DMS 273 (cell line): ENCODE measurements at regions not wholly inside any gene's neighbourhood (a gene's known extent, or its start where the extent isn't known, plus 50 kb on each side); places are given as distances from the start of the nearest gene placed in this dataset.
"Not testable (repeated sequence)": the region's sequence is repeated elsewhere in the genome, so short reads cannot be mapped to it uniquely, and the experiment has no call there.

Experiments used
- DNase-seq: peaks from one replicate; lab custom pipeline; 2025; ENCODE audit not compliant: unreplicated experiment; lab: John Stamatoyannopoulos, UW

DNA sequence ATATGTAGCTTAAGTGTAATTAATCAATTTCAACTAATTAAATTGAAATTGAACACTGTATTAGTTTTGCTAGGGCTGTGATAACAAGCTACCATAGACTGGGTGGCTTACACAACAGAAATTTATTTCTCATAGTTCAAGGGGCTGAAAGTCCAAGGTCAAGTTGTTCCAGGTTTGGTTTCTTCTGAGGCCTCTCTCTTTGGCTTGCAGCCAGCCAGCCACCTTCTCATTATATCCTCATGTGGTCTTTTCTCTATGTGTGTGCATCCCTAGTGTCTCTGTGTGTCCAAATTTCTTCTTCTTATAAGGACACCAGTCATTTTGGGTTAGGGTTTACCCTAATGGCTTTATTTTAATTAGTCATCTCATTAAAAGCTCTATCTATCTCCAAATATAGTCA is 611.7 kb downstream of the UTRN start:
- DNase-seq, result no peak

DNA sequence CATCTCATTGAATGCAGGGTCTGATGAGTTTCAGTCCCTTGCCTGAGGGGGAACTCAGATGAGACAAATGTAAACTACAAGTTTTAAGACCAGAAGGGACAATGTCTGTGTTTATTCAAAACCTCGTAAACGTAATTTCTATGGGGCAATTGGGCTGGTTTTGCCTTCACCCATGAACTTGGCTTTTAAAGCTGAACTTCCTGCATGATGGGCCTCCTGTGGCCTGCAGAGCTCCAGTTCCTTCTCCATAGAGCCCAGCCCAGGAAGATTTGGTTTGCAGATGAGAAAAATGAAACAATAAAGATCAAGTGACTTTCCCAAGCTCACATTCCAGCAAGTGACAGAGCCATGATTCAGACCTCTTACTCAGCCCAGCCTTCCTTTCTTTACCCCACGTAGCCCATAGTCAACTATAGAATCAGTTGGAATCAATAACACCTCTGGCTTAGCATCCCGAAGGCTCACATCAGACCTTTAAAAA is 612.3 kb downstream of the UTRN start:
- DNase-seq, result no peak

DNA sequence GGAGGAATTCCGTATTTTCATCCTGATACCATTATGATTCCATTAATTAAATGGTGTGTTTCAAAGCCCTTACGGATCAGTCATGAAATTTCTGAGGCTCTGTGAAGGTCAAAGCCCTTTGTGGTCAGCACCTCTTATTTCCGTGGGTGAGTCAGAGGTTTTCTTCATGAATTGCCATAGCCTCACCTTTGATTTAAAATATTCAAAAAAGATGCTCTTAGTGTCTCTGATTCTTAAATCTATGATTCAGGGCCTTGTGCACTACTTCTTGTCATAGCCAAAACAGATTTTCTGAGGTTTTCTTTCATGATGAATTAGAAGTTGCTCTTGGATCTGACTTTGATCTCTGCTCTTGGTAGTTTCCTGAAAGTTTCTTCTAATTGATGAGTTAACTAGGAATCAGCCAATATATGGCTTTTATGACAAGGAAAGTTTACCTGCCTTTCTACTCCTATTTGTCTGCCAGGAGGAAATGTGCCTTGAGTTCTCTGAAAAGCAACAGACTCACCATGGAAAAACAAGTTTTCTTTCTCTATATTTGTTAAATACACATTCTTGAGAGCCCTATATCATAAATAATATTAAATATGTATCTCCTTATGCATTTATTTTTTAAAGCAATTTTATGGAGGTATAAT is 613.0 kb downstream of the UTRN start:
- DNase-seq, result no peak

DNA sequence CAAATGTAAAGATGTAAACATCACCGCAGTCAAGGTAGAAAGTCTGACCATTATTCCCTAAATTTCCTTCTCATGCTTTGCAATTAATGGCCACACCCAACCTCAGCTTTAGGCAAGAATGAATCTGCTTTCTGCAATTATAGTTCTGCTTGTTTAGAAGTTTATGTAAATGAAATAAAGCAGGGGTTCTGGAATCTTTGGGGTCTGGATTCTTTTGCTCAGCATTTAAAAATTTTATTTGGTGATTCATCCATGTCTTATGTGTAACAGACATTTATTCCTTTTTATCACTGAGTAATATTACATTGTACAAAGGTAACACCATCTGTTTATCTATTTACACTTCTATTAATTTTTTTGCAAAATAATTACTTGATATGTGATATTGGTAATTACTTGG is 613.6 kb downstream of the UTRN start:
- DNase-seq, result no peak

DNA sequence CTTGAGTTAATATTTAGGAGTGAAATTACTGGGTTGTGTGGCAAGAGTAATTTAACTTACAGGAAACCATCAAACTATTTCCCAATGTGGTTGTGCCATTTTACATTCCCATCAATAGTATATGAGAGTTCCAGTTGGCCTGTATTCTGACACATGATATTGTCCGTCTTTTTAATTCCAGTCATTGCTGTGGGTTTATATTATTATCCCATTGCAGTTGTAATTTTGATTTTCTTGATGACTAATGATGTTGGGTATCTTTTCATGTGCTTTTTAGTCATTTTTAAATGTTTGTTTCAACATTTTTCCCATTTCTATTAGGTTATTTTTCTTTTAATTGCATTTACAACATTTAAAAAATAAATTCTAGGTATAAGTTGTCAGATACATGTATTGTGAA is 614.0 kb downstream of the UTRN start:
- DNase-seq, result no peak

DNA sequence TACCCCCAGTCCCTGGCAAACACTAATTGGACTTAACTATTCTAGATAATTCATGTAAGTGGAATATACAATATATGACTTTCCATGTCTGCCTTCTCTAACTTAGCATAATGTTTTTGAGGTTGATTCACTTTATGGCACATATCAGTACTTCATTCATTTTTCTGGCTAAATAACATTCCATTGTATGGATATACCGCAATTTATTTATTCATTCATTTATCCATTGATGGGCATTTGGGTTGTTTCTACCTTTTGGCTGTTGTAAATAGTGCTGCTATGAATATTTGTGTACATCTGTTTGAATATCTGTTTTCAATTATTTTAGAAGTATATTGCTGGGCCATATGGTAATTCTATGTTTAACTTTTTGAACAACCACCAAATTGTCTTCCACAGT is 616.3 kb downstream of the UTRN start:
- no peak for DNase-seq

DNA sequence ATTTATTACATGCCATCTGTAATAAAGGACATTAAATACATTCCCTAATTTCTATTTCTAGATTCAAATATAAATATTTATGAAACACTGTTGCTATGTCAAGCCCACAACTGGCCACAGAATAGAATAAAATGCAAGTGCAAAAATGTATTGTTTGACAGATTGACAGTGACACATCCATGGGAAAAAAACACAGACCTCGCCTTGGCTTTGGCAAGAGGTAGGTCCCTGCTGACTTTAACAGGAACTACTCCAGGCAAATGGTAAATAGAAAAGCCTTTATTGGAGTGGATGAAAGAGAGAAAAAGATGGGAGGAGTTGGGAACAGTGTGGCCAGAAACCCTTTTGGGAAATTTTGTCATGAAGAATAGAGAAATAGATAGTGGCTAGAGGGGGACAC is 622.9 kb downstream of the UTRN start:
- DNase-seq, result no peak

DNA sequence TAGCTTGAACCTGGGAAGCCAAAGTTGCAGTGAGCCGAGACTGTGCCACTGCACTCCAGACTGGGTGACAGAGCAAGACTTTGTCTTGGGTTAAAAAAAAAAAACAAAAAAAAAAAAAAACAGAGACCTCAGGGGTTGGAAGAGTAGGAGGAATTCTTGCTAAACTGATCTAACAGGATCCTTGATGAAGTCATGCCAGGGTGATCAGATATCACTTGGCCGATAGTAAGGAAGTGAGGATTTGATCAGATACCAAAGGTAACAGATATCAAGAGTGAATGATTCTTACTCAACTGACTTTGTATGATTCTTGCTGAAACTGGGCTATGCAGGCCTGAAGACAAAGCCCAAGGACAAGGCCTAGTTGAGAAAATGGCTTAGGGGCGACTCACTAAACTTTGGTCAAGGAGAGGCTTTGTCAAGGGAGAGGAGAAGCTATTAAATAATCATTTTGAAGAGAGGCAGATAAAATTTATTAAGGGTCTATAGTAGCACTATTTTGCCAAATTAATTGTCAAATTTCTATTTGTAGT is 624.7 kb downstream of the UTRN start:
- DNase-seq, result no peak

DNA sequence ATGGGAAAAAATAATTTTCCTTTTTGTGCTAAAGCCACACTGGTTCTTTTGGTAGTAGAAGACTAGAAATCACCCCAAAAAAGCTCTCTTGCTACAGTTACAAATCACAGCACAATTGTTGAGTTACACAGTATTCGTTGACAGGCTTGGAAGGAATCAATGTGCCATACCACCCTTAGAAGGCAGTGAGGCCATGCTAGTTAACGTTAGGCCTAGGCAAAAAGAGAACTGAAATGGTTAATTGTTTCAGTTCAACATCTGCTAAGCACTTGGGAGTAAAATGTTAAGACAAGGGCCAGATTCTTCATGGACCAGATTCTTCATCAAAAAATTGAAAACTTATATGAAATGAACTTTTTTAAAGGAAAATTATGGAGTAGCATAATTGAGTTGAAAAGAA is 626.2 kb downstream of the UTRN start:
- no peak for DNase-seq

DNA sequence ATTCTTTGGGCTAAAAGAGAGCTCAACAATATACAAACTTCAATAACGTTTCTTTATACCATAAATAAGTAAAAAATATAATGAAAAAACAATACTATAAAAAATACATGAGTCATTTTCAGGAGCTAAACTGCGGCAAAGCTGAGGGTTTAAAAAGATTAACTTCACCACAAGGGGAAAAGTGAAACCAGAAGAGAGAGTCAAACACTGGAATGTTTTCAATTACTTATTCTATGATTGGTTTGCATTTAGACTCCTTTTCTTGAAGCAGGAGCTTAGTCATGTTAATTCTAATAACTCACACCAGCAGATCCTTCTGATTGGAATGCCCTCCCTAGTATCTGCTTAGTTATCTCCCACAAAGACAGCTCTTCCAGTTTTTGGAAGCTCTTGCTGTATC is 627.3 kb downstream of the UTRN start:
- DNase-seq, result no peak

DNA sequence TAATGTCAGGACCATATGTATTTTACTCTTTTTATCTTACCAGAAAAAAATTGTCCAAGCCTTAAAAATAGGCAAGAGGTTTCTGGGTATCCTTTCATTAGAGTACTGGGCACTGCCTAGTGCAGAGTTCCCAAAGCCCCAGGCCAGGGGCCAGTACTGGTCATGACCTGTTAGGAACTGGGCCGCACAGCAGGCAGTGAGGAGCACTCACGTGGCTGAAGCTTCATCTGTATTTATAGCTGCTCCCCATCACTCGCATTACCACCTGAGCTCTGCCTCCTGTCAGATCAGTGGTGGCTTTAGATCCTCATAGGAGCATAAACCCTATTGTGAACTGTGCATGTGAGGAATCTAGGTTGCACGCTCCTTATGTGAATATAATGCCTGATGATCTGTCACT is 632.9 kb downstream of the UTRN start:
- DNase-seq, result no peak

DNA sequence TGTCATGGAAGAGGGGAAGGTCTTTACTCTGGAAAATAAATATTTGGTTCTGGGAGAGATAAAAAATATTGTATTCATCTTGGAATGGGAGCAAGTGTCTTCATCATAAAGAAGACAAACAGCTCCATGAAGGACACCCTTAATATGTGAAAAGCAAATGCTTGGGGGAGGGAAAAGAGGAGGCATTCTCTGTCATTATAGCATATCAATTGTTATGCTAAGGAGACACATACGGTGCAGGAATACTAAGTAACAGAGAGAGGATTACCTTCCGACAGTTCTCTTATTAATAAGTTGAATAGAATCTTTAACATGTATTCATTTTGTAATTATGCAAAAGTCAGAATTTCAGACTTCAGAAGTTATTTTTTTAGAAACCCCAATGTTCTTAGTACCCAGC is 634.4 kb downstream of the UTRN start:
- no peak for DNase-seq

DNA sequence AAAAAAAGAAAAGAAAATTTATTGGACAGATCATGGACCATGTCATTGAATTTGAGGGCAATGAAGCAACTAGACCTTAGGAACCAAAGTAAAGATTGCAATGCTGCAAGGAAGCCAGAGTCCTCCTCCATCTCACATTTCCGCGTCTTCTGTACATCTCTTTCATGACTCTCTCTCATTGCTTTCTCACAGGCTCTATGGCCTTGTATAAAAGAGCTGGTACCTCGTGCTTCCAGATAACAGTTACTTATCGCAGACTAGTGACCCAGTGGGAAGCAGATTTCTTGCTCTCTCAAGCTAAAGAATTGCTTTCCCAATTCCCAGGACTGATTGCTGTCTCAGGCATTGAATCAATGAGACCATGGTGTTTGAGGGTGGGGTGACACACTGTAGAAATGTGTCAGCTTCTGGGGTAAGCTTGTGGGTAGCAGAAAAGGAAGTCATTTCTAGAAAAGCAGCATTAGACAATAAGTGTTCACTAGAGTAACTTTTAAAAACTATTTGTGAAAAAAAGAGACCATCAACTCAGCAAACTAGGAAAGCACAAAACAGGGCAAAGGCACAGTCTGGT is 635.3 kb downstream of the UTRN start:
- DNase-seq, result no peak

DNA sequence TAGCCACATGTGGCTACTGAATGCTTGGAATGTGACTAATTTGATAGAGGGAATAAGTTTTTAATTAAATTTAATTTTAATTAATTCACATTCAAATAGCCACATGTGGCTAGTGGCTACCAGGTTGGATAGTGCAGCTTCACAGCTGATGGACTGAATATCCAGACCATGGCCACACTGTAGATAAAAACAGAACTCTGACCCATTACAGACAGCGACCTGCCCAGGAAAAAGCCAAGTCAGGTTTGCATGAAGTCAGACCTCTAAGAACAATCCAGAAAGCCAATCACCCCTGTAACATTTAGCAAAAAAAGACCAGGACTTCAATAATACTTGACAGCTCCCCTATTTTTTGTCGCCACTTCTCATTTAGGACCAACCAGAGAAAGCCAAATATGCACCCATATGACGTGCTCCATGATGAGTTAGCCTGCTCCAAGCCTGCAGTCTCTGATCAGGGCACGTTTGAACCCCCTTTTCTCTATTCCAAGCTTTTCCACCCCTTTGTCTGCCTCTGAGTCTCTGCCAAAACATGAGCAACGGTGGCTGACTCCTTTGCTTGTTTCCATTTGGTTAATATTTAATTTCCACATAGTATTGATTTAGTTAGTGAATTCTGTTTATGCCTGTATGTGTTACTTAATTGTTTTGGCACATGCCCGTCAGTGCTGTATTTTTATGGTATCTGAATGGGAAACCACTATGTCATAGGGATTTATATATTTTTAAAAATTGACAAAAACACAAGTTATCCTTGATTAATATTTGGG is 636.3 kb downstream of the UTRN start:
- DNase-seq, result no peak

DNA sequence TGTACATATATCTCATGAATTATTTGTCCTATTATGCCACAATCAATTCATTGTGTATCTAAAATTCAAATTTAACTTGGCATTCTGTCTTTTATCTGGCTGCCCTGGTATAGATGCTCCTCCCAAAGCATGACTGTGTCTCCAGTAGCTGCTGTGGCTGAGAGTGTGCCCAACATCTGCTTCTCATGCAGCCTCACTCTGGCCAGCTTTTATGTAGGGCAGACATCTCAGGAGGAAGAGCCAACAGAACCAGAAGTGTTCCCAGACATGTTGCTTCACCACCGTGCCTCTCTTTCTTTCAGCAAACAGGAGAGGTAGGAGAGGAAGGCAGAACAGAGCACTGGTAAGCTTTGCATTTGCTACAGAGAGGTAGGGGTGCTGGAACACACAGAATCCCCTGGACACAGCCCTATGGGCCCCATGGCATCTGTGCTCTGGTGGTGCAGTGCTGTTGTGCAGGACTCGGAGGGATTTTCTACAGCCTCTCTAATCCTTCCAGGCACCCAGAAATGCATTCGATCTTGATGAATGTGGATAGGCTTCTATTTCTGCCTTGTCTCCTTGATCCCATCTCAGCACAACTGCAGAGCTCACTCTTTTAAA is 637.1 kb downstream of the UTRN start:
- DNase-seq, result no peak

DNA sequence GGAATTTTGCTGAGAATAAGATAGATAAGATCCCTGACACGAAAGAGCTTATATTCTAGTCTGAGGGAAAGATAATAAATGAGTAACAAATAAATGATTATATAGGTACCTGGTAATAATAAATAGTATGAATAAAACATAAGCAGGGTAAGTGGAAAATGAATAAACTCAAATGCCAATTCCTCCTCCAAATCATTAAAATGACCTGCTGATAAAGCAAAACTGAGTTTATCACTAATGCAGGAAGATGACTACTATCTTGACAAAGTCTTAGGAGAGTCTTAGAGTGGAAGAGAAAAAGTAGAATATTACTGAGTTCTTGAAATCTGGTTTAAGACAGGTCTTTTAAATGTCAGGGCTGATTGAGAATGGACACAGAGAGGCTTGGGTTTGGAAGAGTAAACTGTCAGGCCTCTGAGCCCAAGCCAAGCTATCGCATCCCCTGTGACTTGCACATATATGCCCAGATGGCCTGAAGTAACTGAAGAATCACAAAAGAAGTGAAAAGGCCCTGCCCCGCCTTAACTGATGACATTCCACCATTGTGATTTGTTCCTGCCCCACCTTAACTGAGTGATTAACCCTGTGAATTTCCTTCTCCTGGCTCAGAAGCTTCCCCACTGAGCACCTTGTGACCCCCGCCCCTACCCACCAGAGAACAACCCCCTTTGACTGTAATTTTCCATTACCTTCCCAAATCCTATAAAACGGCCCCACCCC is 637.8 kb downstream of the UTRN start:
- DNase-seq, result not testable (repeated sequence)

DNA sequence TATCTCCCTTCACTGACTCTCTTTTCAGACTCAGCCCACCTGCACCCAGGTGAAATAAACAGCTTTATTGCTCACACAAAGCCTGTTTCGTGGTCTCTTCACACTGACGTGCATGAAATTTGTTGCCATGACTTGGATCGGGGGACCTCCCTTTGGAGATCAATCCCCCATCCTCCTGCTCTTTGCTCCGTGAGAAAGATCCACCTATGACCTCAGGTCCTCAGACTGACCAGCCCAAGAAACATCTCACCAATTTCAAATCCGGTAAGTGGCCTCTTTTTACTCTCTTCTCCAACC is 638.3 kb downstream of the UTRN start:
- DNase-seq, result not testable (repeated sequence)

DNA sequence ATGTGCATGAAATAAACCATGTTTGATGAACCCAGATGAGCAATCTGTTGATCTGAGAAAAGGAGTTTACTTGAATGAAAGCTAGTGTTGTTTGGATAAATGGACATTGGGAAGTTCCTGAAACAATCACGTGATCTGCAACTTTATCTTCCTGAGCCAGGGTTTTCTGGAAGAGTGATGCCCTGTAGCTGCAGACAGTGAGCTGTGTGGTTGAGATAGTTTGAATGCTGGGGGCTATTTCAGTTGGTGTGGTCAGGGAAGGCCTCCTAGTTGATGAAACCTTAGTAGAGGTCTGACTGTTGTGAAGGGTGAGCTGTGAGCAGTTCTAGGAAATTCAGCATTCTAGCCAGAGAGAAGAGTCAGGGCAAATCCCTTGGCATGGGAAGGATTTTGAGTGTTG is 643.7 kb downstream of the UTRN start:
- no peak for DNase-seq

DNA sequence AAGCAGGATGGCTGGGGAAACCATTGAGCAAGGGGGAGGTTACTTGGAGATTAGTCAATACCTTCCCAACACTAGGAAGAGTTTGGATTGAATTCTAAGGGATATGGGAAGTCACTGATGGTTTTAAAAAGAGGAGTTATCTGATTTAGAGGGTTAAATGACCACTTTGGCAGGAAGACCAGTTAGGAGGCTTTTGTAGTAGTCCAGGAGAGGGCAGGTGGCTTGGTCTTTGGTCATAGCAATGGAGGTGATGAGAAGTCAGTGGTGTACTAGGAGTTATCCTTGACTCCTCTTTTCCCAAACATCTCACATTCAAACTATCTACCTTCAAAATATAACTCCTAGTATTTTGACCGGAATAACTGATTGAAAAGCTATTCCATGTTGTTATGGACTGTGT is 644.1 kb downstream of the UTRN start:
- DNase-seq, result no peak

DNA sequence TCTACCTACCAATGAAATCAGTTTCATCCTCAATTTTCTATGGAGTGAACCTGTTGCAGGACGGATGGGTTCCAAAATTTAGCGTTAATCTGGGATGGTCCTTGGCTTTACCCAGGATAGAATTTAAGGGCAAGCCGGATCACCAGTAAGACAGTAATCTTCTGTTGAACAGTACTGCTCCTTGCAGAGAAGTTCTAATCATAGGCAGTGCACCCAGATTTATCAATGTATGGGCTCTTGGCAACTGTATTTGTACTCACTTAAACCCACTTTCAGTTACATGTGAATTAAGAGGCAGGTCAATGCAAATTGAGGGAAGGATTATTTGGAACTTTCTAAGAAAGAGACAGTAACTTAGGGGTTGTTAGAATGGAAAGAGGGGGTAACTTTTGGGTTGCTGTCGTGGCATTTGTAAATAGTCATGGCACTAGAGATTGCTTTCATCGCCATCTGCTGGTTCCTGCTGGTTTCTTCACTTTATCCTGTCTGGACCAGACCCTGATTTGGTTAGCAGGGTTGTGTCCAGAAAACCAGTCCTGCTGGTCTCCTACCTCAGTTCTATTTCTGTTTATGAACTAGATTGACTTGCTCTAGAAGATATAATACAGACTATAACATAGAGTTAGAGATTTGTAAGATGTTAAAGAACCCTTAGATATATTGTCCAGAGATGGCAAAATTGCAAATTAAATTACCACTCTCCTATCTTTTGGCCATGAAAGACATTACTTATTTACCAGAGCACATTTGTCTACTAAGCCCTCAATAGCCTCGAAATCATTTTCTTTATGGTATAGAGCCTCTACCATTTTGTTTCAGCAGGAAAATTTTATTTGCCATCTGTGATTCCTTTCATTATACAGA is 646.3 kb downstream of the UTRN start:
- DNase-seq, result peak; percentile 31
